Occipital lobe (tissue), 1 donor: ENCODE measurements at regions not wholly inside any gene's neighbourhood (a gene's known extent, or its start where the extent isn't known, plus 50 kb on each side); places are given as distances from the start of the nearest gene placed in this dataset.

Source experiments
- DNase-seq: peaks from one replicate; lab custom pipeline; 2025; lab: John Stamatoyannopoulos, UW

DNA sequence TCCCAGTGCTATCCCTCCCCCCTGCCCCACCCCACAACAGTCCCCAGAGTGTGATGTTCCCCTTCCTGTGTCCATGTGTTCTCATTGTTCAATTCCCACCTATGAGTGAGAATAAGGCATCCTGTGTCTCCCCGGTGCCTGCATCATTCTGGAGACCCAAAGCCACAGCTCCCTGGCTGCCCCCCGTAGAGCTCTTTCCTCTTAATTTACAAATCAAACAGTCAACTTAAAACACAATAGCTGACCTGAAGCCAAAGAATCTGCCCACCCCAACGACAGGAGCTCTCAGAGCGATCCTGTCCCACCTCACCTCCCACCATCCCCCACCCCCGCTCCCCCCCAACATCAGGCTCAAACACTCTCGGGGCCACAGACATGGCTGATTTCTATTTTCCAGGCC is 558.3 kb downstream of the BRD1 start:
- no peak for DNase-seq

DNA sequence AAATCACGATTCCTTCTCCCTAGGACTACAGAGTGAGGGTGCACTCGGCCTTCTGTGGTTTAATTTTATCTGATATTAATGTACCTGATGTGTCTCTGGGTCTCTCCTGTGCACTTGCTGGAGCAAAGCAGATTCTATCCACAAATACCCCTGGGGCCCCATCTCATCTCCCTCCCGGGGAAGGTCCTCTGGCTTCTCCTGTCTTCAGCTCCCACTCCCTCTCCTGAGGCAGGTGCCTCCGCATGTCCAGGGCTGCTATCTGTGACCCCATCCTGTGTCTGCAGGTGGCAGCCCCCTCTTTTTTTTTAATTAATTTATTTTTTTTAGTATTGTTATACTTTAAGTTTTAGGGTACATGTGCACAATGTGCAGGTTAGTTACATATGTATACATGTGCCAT is 558.7 kb downstream of the BRD1 start:
- no peak for DNase-seq

DNA sequence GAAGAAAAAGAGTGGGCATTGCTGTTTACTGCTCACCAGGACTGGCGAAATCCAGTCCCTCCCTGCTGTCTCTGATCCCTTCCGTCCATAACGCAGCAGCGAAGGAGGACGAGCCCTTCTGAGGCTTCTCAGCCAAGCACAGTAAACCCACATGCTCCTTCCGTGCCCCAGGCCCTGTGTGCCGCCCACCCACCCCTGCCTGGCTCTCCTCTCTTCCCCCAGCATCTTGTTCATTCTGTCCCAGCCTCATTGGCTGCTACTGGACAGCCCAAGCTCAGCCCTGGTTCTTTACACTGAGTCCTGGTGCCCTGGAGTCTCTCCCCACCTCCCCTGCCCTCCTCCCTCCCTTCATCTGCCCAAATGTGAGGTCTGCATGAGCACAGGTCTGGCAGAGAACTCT is 559.7 kb downstream of the BRD1 start:
- no peak for DNase-seq

DNA sequence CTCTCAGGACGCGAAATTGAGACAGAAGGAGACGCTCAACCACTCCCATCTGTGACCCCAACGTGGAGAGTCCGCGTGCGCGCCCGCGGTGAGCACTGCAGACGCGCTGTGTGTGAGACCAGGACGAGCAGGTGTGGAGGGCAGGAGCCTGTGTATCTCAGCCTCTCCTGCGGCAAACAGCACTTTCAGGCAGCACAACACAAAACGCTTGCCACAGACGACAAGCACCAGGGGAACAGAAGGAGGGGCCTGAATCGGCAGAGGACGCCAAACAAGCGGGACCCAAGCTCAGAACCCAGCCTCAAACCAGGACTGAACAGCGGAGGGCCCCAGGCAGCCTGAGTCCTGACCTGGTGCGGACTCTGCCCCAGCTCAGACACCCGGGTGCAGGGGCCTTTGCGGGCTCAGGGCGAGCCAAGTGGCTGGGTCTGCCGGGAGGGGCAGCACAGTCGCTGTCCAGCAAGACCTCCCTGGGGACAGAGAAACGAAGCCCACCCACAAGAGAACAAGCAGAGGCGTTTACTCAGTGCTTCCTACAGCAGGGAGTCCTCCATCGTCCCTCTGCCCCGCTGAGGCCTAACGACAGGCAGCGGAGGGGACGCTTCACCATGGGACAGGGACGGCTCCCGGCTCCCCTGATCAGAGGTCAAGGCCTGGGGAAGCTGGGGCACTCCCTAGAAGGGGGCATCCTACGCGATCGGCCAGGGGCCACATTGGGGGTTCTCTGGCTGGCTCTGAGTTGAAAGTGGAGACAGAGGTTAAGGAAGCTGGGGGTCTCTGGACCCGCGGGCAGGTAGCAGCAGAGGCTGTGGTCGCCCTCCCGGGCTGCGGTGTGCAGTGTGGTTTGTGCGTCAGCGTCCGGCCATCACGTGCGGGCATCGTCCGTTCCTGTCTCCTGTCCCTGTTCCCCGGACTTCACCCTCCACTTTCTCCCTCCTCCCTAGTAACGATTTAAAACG is 560.8 kb downstream of the BRD1 start:
- DNase-seq: no peak

DNA sequence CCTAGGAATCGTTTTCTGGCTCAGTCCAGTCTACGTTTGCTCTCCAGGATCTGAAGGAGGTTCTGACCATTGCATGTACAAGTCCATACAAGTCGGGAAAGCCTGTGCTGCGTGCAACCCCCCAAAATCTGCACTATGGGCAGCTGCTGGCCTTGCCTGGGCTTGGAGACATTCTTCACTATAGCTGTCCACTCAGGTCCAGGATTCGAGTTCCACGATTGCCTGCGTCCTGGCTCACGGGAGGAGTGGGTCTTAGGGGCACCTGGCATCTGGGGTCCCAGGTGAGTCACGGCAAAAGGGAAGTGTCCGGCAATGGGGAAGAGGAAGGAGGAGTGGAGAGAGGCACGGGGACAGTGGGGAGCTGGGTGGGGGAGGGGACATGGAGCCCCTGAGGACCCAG is 563.0 kb downstream of the BRD1 start:
- no peak for DNase-seq

DNA sequence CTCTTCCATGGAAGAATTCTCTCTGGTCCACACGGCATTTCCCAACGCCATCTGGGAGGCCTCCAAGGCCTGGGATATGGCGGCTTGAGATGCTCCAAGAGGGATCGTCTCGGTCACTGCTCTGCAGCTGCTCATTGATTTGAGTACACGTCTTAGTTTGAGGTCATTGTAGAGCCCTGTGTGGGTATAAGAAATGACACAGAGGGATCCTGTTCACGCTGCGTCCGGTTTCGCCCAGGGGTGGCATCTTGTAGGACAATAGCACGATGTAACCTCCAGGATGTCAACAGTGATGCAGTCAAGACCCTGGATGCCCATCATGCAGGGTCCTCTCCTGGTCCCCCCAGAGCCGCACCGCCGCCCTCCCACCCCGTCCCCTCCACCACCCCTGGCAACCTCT is 564.6 kb downstream of the BRD1 start:
- no peak for DNase-seq

DNA sequence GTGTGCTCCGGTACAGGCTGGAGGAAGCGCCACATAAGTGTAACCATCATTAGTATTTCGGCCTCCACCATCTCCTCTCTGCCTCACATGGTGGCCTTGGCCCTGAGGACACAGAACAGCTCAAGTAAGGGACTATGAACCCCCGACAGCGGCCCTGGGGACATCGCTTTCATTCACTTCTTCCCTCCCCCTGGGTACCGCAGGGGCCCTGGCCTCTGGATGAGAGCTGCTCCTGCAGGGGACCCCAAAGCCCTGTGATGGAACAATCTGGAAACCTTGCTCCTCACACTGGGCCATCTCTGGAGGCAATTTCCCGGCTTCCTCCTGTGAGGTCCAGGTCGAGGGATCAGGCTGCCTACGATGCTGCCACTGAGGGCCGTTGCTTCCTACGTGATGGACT is 565.5 kb downstream of the BRD1 start:
- no peak for DNase-seq

DNA sequence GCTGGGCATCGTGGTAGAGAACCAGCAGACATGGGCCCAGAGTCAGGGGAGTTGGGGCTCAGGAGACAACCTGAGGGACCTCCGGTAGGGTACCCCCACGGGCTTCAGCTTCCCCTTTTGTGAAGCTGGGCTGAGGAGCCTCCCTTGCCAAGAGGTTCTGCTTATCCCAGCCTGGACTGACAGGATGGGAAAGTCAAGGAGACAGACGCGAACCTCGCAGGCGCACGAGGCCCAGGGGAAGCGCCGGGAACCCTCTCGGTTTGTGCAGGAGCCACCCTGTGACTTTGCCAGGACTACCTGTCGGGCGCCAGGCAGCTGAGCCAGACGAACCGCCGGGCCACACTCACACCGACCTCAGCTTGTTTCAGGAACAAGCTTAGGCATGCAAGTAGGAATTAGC is 566.1 kb downstream of the BRD1 start:
- DNase-seq: no peak

DNA sequence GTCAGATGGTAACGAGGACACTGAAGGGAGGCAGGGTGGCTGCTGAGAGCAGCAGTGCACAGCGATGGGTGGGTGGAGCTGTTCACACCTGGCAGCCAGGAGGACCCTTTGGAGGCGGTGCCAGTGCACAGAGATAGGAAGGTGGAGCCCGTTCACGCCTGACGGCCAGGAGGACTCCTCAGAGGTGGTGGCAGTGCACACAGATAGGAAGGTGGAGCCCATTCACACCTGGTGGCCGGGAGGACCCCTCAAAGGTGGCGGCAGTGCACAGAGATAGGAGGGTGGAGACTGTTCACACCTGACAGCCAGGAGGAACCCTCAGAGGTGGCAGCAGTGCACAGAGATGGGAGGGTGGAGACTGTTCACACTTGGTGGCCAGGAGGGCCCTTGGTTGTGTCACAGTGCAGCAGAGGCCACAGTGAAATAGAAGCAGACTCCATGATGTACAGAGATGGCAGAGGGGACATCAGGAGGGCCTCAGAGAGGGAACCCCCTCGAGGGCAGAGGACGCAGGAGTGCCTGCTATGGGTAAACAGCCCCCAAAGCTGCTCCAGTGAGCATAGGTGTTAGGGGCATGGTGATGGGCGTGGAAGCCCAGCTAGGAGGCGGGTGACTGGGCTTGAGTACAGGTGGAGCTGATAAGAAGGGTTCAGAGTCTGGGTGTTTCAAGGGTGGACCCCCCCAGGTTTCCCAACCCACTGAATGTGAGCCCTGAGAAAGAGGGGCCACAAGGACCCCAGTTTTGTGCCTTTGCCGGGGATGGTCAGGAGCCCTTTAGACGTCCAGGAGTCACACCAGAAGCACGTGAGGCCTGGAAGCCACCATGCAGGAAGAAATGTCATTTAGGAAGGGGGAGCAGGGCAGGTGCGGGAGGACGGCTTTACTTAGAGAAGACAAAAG is 566.7 kb downstream of the BRD1 start:
- DNase-seq: no peak

DNA sequence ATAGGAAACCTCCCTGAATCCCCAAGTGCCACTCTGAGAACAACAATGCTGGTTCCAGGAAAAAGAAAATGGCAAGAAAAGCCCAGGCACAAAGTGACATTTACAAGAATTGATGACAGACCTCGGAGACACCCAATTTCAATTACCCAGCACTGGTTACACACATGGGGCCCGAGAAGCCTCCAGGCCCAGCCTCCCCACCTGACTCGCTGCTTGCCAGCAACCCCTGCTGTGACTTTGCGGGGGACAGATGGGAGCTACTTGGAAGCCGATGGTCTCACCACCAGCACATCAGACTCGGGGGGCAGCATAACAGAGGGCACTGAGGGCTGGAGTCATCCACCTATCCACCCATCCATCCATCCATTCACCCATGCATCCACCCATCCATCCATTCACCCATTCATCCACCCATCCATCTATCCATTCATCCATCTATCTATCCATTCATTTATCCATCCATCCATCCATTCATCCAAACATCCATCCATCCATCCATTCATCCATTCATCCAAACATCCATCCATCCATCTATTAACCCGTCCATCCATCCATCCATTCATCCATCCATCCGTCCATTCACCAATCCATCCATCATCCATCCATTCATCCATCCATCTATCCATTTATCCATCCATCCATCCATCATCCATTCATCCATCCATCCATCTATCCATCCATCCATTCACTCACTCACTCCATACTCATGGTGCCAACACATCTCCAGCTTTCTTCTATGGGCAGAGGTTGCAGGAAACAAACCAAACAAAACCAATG is 567.6 kb downstream of the BRD1 start:
- DNase-seq: no peak

DNA sequence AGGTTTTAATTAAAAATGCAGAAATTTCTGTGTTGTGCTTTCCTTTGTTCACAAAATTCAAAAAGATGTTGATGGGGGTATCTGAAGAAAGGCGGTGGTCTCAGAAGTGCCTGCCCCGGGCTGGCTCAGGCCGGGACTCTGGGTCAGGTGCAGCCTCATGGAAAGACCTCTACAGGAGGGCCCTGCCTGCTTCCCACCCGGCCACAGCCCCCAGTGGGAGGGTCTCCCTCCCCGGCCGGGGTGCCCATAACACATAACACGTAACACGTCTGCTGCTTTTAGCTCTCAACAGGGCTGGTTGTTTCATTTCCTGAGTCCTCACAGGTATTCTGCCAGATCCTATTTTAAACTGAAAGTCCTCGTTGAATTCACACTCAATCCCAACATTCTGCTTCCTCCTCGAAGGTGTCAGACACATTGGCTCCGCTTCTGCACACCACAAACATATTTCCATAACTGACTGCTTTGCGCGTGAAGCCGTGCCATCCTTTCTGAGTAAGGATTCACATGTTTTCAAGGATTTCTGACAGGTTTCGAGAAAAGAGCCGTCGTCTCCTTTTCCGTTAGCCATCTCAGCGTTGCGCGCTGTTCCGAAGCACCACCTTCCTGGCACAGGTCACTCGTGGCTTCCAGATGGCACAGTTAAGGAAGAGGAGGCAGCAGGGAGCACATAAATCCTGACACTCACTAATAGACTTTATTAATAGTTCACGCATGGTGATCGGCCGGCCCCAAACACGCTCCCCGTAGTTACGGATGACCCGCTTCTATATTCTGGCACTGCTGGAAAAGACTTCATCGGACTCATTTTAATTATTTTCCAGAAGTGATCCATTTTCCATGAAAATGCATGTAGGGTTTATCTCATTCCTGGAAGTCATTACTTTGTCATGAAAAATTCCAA is 569.3 kb downstream of the BRD1 start:
- DNase-seq: no peak

DNA sequence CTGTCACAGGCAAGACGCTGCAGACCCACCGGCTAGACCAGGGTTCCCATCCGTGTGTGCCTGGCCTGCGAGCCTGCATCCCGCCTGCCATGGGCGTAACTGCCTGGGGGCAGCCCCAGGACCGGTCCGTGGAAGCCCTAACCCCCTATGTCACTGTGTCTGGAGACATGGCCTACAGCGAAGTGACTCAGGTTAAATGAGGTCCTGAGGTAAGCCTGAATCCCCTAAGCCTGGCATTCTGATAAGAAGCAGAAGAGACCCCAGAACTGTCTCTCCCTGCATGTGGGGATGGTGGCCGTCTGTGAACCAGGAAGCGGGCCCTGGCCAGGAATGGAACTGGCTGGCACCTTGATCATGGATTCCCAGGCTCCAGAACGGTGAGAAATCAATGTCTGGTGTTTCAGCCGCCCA is 570.1 kb downstream of the BRD1 start:
- no peak for DNase-seq

DNA sequence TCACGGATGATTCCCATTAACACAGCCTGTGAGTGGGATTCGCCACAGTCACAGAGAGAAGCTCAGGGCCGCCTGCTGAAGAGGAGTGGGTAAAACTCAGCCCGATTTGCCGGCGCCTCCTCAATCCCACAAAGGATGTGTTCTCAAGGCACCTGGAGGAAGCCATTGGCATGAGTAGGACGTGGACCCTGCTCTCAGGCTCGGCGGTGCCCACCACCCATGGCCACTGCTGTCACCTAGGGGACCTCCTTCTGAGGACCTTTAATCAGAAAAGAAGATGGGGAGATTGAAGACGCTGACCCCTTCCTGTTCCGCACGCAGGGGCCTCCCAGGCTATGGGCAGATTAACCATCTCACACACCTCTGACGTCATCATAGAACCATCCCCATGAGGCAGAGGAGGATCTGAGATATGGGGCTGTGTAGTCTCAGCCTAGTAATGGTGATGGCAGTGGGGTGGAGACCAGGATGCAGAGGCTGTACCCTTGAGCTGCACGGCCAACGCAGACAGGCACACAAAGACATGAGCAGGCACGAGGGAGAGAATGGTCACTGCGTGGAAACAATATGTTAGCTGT is 571.8 kb downstream of the BRD1 start:
- DNase-seq: no peak

DNA sequence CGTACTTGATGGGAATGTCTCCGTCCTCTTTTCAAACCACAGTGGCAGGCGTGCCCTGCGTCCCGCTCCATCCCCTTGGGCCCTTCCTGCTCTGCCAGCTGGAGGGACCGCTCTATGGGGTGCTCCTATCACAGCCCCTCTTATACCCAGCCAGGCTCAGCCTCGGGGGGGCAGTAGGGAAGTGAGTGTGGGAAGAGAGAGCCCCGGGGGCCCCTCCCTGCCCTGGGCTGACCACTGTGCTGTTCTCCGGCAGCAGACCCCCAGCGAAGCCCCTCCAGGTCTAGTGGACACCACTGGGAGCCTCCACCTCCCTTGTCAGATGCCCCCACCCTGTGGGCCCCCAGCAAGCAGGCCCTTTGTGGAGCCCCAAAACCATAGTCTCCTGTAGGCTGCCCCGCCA is 572.5 kb downstream of the BRD1 start:
- DNase-seq: no peak

DNA sequence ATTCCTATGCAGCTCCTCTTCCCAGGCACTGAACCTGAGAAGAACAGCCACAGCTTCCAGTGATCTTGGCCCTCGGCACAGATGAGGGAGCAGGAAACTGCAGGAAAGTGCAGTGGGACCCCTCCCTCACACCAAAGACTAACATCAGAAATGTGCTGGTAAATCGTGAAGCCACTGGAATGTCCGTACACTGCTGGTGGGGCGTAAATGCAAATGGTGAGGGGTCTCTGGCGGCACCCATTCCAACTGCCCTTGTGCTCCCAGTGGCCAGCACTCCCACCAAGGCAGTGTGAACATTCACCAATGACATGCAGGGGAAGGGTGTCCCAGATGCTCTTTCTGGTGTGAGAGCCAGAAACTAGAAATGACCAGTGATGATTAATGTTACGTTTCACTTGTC is 574.0 kb downstream of the BRD1 start:
- DNase-seq: no peak

DNA sequence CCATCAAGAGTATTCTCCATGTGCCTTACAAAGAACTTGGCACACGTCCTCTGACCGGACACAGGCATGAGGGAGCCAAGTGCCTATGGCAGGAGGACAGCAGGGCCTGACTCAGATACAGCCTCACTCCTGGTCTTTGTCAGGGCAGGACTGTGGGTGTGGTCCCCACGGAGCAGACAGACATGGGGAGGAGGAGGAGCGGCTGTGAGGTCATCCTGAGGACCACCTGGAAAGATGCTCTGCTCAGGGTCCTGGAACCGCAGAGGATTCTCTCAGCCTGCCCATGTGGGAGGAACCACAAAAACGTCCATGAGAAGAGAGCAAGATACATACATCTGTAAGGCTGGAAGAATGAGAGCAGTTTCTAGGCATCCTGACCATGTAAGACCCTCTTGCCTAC is 576.3 kb downstream of the BRD1 start:
- DNase-seq: no peak

DNA sequence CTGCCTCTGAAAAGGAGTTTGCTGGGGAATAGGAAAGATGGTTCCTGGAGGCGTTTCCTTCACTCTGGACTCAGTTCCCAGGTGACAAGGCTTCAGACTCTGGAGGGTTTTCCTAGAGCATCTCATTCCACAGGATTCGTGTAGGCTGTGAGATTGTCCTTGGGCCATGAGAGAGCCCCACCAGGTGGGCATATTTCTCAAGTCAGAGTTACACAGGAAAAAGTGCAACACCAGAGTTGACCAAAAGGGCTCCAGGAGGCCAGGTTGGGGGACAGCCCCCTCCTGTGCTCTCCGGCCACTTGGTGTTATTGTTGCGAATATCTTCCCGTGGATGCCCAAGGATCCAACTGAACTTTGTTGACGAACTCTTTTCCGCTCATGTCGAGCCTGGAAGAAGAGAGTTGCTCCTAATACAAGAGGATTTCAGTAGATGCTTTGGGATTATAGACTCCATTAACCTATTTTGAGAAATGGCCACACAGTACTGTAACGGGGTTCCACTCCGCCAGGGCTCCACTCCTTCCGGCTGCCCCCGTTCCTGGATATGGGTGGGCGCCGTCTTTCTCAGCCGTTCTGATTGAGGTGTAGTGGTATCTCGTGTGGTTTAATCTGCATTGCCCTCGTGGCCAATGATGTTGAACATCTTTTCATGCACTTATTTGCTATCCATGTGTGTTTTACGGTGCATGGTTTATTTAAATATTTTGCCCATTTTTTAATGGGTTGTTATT is 580.3 kb downstream of the BRD1 start:
- no peak for DNase-seq

DNA sequence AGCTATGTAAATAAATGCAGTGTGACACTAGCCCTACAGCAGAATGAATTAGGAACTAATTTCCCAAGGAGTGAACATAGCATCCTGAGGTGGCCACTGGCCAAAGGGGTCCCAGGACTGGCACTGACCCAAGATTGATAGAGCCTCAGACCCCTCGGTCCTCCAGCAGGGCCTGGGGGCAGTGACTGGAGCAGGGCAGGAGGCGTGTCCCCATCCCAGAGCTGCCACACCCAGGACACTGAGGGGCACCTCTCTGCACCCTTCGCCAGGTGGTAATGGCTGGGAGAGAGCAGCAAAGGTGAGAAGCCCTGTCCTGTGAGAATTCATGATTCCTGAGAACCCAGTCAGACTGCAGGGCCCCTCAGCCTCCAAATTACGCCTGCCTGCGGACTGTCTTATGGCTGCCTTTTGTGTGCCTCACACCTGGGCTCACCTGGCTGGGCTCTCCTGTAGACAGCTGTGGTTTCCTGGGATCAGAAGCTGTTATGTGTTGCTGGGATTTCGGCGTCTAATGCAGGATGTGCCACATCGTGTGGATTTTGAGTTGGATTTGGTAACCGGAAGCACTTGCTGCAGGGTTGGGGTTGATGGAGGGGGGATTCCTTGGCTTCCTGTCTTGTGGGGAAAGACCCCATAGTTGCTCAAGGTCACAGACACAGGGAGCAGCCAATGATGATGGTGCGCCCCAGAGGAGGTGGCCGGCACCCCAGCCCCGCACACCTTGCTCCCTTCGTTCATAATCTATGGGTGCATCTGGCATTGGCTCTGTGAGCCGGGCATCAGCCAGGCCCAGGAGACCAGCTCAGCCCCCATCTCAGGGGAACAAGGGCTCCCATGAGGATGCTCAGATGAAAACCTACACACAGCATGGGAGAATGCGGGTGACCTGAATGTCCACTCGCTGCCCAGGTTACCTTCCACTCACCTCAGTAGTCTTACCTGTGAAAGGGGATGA is 582.9 kb downstream of the BRD1 start:
- DNase-seq: no peak
